HG02943 (cell line): ENCODE measurements at regions not wholly inside any gene's neighbourhood (a gene's known extent, or its start where the extent isn't known, plus 50 kb on each side); places are given as distances from the start of the nearest gene placed in this dataset.
"Not testable (repeated sequence)": the region's sequence is repeated elsewhere in the genome, so short reads cannot be mapped to it uniquely, and the experiment has no call there.

Experiments used
- ATAC-seq: cut with Tn5 transposase; IDR thresholded peaks from one replicate; pipeline ENCODE4 v1.9.1; 2021; ENCODE audit warnings: mild to moderate bottlenecking, low read depth, moderate library complexity; ENCODE audit not compliant: unreplicated experiment

DNA sequence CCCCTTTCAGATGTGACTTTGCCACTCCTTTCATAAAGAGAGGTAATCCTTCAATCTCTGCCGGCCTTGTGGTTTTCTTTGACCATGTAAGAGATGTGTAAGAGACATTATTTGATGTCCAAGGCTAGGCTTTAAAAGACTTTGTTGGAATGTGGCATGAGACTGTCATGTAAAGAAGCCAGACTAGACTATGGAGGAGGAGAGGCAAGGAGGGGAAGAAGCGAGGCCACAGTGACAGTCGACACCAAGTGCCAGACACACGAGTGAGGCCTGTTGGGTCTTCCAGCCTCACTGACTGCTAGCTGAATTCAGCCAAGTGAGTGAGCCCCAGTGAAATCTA, 1013.3 kb downstream of the MAT2B start:
- ATAC-seq = no peak

GRCh38 chr5:164532235-164532900, 1026.9 kb downstream of the MAT2B start:
- ATAC-seq = no peak

DNA sequence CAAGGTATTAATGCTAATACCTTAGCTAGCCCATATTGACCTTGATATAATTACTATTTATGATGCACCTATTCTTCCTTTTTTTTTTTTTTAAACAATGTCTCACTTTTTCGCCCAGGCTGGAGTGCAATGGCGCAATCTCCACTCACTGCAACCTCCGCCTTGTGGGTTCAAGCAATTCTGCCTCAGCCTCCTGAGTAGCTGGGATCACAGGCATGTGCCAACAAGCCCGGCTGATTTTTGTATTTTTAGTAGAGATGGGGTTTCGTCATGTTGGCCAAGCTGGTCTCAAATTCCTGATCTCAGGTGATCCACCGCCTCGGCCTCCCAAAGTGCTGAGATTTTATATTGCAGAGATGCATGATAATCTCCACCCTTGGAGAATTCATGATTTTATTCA, 1028.0 kb downstream of the MAT2B start:
- not testable (repeated sequence) for ATAC-seq

- ATAC-seq = no peak
Measured at GRCh38 chr5:164540174-164540573, 1034.8 kb downstream of the MAT2B start.

DNA sequence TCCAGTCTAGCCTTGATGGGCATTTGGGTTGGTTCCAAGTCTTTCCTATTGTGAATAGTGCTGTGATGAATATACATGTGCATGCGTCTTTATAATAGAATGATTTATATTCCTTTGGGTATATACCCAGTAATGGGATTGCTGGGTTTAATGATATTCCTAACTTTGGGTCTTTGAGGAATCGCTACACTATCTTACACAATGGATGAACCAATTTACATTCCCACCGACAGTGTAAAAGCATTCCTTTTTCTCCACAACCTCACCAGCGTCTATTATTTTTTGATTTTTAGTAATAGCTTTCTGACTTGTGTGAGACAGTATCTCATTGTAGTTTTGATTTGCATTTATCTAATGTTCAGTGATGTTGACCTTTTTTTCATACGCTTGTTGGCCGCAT, 1040.1 kb downstream of the MAT2B start:
- no peak for ATAC-seq

DNA sequence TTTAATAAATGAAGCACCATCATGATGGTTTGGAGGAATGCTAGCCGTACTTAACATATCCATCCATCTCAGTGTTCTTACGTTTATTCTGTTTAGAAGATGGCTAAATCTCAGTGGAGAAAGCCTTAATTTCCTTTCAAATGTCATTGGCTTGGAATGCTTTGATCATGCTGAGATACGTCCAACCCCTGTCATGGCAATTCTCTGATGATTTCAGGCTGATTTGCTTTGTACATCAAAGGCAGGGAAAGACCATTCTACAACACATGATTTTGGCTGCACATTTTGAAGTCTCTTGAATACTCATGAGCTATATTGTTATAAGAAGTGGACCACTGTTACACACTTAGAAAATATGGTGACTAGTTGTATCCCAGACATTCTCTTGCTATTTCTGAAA, 1048.4 kb downstream of the MAT2B start:
- ATAC-seq = no peak

DNA sequence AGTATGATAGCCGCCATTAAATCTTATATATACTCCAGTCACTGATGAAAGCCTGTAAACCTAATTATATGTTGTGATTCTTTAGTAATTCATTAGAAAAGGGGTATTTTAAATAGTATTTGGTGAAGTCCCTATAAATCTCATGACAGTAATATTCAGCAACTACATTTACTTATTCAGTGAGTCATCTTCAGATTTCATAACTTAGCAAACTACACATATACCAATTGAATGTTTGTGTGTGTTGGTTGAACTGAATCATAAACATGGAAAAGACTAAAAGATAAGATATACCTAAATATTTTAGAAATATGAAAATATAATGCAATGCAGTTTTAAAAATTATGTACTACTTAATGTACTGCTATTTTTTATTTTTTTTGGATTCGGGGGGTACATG, 1050.4 kb downstream of the MAT2B start:
- no peak for ATAC-seq

GRCh38 chr5:164560216-164560615, 1054.8 kb downstream of the MAT2B start:
- no peak for ATAC-seq

DNA sequence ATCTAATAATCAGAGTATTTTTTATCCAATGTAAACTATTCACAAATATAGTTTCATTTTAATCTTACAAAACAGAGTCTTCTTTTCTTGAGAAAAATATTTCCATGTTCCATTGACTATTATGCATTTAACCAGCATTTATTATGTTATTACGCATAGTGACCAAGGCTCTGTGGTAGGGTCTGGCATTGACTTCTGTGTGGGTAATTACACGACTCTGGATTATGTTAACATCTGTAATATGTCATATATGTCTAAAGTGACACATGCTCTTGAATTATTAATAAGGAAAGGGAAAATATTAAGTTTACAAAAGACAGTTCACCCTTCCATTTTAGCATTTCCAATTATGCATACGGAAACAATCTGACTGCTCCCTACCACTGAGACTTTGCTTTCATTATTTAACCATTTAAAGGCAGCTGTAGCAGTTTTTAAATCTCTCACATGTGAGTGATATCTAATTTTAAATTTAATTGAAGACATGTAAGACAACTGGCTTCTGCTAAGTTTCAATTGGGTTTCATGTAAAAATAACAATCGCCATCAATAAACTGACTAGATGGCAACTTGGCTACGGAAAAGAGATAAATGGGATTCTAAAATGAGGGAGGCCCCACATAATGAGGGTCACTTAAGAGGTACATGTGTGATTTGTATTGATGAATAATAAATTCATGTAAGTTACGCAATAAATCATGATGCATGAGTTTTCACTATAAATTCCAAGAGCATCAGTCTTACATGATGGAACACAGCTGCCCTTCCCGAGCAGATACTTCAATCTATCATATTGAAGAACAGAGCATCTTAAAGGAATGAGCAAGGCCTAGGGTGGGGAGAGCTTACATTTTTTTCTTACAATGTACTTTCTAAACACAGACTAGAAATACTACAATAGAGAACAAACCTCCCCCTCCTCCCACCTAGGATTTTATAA, 1056.8 kb downstream of the MAT2B start:
- no peak for ATAC-seq

DNA sequence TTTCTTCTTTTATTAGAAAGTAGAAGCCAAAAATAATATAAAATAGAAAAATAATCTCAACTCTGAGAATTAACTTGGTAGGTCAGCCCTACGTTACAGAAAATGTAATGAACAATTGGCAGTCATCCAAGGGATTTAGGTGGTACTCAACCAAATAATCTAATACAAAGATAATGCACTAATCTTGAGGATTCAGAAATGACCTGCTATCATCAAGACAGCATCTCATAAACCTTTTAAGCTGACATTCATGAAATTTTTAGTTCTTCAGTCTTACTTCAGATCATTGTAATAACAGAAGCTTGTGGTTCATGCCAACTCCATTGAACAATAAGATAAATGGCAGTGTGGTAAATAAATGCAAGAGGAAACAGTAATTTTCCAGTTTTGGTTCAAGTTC, 1058.0 kb downstream of the MAT2B start:
- ATAC-seq = no peak

DNA sequence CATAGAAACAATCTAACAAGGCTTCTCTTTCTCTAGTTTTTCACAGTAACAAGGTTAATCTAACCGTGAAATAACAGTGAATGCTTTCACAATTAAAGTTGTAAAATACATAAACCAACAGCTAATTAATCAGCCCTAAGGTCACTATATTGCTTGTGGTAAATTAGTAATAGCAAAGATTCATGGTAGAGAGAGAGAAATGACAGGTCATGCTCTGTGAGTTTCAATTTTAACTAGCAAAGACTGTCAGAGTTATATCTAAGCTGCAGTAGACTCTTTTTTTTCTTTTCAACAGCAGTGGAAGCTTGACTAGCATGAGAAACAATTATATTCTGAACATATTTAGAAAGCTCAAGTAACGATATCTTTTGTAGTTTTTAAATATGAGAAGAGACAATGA, 1068.0 kb downstream of the MAT2B start:
- no peak for ATAC-seq

- ATAC-seq = no peak
Measured at GRCh38 chr5:164577201-164577600, 1071.8 kb downstream of the MAT2B start.

DNA sequence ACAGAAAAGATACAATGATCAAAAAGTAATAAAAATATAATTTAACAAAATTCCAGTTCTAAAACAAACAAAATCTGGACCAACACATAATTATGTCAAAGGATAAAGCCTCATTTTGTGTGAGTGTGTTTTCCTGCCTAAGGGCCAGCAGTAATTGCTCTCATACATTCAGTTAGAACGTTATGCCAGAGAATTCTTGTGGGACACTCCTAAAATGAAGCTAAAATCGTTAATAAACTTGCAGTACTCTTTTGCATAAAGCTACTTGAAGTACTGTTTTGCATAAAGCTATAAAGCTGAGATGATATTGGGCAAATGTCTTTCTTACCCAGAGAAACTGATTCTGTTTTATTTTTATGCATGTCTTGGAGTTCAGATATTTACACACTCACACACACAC, 1072.3 kb downstream of the MAT2B start:
- no peak for ATAC-seq

DNA sequence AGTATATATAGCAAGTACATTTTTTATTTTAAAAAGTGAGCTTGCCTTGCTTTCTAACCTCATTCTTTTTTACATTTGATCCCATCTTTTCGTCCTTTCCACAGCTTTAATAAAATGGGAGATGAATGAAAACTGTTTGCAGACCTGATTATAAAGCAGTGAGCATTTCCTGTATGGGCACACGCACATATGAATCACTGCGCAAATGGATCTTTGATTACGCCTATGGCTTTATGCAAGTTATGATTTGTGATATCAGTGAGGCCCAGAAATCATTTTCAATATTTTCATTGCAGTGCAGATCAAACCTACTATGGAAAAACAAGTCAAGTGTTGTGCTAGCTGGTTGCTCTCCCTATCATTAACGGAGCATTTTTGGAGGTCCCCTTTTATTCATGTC, 1073.0 kb downstream of the MAT2B start:
- no peak for ATAC-seq

DNA sequence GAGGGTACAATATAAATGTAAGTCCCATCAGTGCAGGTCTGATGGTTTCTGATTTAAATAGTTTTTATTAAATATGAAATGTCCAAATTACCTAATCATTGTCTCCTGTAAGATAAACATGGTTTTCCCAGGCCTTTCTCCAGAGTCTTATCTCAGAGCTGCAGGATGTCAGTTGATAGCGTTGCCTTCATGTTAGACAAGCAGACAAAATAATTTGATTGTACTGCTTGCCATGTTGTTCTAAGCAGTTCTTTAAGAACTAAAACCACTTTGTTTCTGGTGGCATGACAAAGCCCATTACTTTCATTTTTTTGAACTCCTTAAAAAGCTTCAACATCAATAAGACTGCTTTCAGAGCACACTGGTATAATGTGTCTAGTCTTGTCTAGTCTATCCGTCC, 1073.5 kb downstream of the MAT2B start:
- ATAC-seq = no peak

DNA sequence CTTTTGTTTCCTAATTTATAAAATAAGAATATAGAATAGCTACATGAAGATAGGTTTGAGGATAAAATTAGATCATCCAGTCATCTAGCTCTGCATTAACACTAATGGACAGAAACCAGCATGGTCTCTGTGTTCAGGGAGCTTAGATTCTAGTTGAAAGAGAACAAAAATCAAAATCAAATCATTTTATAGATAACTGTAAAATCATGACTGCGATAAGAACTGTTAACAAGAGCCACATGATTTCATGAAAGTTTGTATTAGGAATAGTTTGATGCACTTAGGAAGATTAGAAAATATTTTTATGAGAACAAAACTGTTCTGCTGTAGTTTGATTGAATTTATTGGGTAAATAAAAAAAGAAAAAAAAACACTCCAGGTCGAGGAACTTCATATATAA, 1074.7 kb downstream of the MAT2B start:
- no peak for ATAC-seq

- no peak for ATAC-seq
Measured at GRCh38 chr5:164581889-164582288, 1076.5 kb downstream of the MAT2B start.

DNA sequence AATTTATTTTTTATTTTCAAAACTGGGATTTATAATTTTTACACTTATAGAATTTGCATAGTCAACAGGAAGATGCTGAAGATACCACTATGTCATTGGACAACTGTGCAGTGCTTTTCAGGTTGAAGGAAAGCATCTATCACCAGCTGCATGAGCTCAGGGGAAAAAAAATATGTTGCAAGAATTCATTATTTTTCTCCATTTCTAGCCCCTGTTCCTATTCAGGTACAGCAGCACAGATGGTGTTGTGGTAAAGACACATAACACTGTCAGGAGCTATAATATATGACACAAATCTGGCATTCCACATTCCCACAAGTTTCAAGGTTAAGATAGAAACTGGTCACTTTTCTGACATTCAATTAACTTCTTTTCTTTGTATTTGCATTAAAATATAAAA, 1088.6 kb downstream of the MAT2B start:
- no peak for ATAC-seq

GRCh38 chr5:164597293-164597900, 1092.0 kb downstream of the MAT2B start:
- no peak for ATAC-seq

DNA sequence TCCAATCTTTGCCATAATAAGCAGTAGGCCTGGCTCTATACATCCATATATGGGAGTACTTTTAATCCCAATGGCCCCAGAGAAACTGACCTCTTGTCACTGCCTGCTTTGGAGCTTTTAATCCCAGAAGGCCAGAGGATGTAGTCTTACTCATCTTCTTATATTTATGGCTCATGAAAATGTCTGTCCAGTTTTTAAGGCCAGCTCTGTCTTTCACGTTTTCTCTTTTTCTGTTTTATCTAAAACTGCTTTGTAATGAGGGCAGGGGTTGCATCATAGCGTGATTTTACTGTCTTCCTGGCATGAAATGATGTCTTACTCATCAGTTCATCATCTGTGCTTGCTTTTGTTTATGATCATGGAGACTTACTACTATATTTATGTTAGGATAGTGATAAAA, 1094.9 kb downstream of the MAT2B start:
- no peak for ATAC-seq

GRCh38 chr5:164600929-164601535, 1095.6 kb downstream of the MAT2B start:
- ATAC-seq = no peak
